ENCODE measurements at regions not wholly inside any gene's neighbourhood (a gene's known extent, or its start where the extent isn't known, plus 50 kb on each side); places are given as distances from the start of the nearest gene placed in this dataset.
A peak's percentile ranks its signal among the peaks of the same experiment; 100 is the strongest.
"Not testable (repeated sequence)": the region's sequence is repeated elsewhere in the genome, so short reads cannot be mapped to it uniquely, and the experiment has no call there.

GRCh38 chr6:16822975-16823717 is 61.9 kb upstream of the ATXN1 start:
- DNase-seq = no peak

GRCh38 chr6:16822529-16822928 is 61.3 kb upstream of the ATXN1 start:
- no peak for DNase-seq

GRCh38 chr6:16821834-16822264 is 60.6 kb upstream of the ATXN1 start:
- DNase-seq = no peak

GRCh38 chr6:16820262-16820661 is 59.0 kb upstream of the ATXN1 start:
- not testable (repeated sequence) for DNase-seq

GRCh38 chr6:16819752-16820151 is 58.5 kb upstream of the ATXN1 start:
- peak; percentile 32 for DNase-seq

- DNase-seq = no peak
Observed at GRCh38 chr6:16818992-16819626, 57.8 kb upstream of the ATXN1 start.

- DNase-seq = no peak
Observed at GRCh38 chr6:16817594-16817993, 56.3 kb upstream of the ATXN1 start.

- no peak for DNase-seq
Observed at GRCh38 chr6:16816891-16817290, 55.6 kb upstream of the ATXN1 start.

GRCh38 chr6:16812993-16813392 is 51.7 kb upstream of the ATXN1 start:
- no peak for DNase-seq

- DNase-seq = no peak
Observed at GRCh38 chr6:16811277-16811979, 50.2 kb upstream of the ATXN1 start.
